NCI-H2029 treated with DMSO at 0.1 percent for 48 hours (cell line): ENCODE measurements at regions not wholly inside any gene's neighbourhood (a gene's known extent, or its start where the extent isn't known, plus 50 kb on each side); places are given as distances from the start of the nearest gene placed in this dataset.

ENCODE experiments used
- DNase-seq: peaks from one replicate; lab custom pipeline; 2025; lab: John Stamatoyannopoulos, UW

DNA sequence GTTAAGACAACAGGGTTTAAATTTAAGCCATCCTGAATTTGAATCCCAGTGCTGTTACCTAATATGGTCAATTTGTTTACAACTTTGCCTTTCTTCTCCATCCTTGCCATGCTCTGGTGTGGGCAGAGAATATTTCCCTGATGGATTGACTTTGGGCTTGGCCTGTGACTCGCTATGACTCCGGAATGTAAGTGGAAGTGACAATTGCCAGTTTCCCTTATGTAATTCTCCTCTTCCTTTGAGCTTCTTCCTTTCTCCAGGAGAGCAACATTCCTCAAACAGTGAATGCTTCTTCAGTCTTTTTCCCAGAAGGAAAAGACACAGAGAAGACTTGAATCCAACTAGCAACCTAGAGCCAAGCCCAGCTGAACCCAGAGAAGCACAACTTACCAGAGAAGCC, 159.1 kb downstream of the LURAP1L start:
- DNase-seq, result no peak

DNA sequence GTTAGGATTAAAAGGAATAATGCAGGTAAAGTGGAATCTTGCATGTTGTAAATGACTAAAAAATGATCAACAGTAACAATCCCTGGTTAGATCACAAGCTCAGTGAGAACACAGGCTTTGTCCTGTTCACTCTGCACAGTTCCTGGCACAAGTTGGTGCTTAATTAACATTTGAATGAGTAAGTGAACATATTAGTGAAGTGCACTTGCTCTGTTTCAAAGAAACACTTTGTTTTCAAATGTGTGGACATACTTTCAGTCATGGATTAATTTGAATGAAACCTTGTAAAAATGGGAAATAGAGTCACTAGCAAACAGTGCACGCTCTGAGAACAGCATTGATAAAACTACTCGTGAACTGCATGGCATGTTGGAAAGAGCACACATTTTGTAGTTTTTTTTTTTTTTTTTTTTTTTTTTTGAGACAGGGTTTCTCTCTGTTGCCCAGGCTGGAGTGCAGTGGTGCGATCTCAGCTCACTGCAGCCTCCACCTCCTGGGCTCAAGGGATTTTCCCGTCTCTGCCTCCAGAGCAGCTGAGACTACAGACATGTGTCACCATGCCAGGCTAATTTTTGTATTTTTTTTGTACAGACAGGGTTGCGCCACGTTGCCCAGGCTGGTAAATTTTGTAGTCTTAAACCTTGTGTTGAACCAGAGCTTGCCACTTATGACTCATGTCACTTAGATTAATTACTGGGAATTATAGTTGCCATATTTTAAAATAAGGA, 159.9 kb downstream of the LURAP1L start:
- DNase-seq, result no peak

DNA sequence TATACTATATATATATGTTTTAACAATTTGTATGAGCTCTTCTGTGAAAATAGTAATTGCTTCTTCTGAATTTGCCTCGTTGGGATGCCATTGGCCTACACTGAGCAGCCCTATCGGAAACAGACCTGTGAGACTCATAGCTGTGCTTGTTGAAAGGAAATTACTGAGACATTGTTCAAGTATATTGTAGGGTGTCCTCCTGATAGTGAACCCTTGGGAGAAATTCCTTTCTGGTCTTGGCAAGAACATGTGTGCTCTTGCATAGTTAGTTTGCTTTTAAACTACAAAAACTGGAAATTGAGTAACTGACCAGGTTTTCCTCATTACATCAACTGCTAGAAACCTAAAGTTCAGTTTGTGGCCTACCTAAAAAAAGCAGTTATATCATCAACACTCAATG, 160.9 kb downstream of the LURAP1L start:
- DNase-seq, result no peak

DNA sequence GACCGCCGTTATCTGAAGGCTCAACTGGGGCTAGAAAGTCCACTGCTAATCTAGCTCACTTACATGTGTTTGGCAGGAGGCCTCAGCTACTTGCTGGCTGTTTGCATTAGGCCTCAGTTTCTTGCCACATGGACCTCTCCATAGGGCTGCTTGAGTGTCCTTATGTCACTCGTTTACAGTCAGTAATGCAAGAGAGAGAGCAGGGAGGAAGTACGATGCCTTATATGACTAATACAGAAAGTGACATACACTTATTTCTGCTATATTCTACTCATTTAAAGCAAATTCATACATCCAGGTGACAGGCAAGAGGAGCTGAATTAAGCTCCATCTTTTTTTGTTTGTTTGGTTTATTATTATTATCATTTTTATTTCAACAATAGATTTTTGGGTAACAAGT, 179.6 kb downstream of the LURAP1L start:
- DNase-seq, result no peak

DNA sequence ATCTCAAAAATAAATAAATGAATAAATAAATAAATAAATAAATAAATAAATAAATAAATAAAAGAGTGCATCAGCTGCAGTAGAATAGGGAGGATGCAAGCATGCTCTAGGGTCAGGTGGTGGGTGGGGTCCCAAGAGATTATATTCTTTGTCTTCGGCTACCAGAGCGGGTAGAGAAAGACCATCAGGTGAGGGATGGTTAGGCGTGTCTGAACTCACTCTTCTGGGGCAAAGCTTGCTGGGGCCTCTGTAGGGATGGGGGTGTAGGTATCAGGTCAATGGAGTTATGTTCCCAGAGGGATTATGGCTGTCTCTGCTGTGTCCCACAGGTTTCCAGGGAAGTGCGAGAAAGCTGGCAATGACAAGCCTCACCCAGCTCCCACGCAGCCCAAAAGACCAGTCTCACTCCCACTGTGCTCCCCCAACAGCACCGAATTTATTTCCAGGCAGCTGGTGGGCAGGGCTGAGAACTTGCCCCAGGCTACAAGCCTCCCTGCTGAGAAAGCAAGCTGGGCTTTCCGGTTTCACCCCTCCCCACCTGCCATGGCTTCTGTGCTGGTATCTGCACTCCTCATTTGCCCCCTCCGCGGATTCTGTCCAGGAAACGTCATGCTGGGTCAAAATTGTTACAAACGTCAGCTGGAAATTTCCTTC, 180.8 kb downstream of the LURAP1L start:
- no peak for DNase-seq

DNA sequence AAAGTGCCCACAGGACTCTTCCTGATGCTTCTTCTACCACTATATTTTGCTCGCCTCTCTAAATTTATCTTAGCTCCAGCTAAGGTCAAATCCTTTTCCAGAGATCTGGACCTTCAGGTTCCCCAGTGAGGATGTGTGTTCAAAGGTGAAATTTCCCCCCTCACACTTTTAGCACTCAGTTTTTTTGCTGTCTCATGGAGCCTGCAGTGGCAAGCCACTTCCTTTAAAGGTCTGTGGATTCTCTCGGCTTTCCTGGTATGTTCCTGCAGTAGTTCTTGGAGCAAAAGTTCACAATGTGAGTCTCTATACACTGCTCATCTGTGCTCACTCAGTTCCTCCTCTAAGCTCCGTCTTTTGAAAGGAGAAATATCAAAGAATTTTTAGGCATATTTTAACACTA, 181.4 kb downstream of the LURAP1L start:
- DNase-seq, result no peak

DNA sequence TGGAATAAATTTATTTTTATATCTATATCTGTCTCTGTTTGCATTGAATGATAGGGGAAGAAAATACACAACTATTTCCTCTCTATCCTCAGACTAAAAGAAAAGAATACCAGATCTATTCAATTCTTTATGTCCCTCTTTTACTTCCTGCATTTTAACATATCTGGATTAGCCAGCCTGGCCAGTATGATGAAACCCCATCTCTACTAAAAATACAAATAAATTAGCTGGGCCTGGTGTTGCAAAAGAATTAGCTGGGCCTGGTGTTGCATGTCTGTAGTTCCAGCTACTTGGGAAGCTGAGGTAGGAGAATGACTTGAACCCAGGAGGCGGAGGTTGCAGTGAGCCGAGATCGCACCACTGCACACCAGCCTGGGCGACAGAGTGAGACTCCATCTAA, 182.0 kb downstream of the LURAP1L start:
- DNase-seq, result no peak

DNA sequence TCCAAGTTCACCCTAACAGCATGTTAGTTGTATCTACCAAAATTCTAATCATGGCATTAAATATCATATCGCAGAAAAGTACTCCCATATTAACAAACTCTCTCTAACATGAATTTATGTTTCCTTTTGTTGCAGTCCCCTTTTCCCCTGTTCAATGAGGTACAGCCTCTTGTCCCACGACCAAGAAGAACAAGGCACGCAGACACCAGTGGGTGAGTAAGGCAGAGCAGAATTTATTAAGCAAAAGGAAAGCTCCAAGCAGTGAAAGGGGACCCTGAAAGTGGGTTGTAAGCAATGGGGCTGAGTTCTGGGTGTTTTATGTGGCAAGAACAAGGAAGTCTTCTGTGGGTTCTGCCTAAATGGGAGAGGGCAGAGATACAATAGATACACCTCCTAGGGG, 183.5 kb downstream of the LURAP1L start:
- DNase-seq, result no peak

DNA sequence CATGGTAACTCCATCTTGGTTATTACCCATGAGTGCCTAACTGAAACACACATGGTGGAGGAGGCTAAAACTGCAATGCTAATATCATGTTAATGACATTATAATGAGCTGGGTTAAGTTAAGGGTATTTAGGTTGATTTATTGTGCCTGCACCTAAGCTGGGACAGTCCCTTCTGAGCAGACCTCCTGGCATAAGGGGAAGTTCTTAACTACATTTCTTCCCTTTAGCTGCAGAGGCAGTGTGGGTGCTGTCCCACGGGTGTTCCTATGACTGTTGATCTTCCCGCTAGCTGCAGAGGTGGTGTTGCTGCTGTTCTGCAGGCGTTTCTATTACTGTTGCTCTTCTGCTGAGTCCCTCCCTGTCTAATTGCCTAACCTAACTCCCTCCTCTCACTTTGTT, 183.9 kb downstream of the LURAP1L start:
- DNase-seq, result no peak

DNA sequence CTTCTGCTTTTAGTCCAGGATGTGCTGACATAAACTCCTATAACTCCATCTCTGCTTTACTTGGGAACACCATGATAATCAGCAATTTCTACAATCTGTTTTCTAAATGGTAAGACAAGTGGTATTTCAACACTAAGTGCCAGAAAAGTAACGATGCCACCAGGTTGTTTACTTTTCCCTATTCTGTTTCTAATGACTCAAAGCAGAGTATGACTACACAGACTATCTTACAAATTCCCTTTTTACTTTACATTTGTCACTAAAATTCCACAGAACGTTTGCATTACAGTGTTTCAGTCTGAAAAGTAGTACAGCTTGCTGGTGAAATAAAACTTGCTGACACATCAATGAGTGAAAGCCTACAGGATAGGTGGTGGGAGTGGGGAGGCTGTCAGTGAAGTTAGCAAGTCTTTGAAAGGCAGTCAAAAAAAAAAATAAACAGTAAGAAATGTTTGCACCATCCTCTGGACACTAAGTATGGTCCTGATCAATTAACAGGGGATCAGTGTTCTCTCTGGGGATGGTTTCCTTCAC, 186.5 kb downstream of the LURAP1L start:
- no peak for DNase-seq

DNA sequence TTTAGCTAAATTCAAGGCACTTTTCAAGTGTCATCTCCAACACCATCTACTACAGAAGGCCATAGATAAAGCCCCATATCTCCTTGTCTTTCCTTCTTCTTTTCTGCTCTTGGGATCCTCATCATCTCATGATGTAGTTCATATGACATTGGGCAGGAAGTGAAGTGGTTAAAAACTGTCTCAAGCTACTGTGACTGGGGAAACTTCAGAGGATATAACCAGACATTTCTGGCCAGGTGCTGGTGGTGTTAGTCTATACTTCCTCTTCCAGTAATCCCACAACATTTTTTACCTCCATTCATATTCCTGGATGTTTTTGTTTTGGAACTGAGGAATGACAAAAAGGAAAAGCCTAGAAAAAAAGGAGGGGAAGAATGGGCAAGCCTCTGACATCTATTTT, 188.7 kb downstream of the LURAP1L start:
- no peak for DNase-seq

DNA sequence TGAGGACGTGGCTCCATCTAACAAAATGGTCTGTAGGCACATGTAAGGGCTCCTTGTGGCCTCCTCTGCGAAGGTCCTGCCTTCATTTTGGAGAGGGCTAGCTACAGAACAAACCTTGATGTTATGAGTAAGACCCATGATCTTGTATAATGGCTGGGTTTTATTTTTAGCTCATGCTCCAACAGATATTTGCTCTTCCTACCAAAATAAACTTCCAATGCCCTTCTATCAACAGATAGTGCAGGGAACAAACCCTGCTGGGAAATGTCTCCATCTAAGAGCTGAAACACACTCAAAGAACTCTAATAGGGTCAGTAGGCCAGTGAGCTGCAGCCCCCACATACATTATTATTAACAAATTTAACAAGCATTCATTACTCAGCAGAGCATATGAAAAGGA, 189.5 kb downstream of the LURAP1L start:
- no peak for DNase-seq

DNA sequence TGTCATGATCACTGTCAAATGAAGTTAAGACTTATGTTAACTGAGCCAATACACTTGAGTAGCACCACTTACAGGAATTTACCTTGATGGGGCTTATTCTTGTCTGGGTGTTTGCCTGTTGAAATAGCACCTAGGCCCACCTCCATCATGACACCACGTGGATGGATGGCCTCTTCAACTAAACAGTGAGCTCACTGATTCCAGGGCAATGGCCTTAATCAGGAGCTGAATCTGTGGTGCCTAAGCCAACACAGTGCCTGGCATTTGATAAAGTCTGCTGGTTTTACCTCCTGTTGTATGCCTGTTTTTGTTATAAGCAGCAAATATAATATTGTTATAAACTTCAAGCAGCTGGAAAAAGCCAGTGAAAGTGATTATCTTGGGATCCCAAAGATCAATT, 190.5 kb downstream of the LURAP1L start:
- no peak for DNase-seq

DNA sequence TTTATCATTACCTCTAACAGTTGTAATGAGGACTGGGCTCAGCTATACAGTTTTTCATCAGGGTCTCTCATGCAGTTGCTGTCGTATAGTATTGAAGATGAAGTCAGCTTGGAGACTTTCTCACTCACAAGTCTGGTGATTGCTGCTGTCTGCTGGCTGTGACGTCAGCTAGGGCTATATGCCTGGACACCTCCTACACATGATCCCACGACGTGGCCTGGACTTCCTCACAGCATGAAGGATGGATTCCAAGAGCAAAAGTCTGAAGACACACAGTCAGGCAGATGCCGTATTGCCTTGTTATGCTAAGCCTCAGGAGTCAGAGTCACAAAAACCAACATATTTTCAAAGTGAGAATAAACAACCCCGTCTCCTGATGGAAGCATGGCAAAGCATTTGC, 193.3 kb downstream of the LURAP1L start:
- DNase-seq, result no peak

DNA sequence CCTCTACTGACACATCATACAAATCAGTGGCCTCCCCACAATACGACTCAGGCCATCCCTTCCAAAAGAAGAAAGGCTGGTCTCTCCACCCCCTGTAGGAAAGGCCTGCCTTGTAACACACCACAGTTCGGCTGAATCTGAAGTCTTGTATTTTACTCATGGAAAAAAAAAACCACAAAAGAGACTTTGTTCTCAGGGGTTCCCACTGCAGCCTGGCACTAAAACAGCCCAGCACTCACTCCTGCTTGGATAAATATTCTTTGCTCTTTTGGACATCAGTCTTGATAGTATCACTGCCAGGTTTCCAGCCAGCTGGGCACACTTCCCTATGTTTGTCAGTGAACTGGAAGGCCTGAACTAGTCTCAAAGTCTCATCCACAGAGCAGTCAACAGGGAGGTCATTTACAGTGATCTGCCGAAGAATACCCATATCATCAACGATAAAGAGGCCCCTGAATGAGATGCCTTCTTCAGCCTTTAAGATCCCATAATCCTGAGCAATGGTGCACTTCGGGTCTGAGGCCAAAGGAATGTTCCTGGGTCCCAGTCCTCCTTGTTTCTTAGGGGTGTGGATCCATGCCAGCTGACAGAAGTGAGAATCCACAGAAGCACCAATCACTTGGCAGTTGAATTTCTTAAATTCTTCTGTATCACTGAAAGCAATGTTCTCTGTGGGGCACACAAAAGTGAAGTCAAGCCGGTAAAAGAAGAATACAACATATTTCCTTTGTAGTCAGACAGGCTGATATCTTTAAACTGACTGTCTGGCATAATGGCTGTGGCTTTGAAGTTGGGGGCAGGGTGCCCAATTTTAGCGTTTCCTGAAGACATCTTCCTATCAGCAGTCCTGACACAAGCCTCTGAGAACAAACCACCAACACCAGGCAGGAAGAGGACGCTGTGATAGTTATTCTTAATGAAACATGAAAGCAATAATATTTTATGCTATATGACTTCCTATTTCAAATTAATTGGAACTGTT, 198.1 kb downstream of the LURAP1L start:
- DNase-seq, result no peak

DNA sequence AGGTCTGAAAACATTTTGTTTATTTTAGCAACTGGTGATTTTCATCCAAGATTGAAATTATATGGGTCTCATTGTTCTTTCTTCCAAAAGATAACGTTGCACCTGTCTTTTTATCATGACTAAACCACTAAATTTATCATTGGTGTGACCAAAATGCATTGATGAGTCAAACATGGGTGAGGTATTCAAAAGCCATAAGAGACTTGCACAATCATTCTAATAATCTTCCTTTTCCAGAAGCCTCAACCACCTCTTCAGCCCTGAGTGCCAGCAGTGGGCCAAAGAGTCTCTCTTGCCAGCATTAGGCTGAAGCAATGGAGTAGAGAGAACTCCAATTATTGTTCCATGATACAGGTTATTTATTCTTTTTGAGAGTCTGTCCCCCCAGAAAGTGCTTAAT, 198.9 kb downstream of the LURAP1L start:
- no peak for DNase-seq

DNA sequence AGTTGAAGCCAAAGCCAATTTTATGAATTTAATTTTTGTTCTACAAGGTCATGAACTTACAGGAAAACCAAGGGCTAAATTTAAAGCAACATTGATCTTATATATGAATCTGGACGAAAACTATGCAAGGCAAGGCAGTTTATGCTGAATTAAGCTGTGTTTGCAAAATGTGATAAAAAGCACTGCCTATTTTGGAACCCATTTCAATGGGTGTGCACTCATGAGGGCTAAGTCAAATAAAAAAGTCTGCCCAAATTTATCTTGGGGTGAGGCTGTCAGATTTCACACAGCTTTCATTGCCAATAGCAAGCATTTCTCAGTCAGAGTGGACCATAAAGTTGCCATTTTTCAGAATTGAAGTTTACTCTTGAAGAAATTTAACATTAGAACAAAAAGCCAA, 199.9 kb downstream of the LURAP1L start:
- no peak for DNase-seq

DNA sequence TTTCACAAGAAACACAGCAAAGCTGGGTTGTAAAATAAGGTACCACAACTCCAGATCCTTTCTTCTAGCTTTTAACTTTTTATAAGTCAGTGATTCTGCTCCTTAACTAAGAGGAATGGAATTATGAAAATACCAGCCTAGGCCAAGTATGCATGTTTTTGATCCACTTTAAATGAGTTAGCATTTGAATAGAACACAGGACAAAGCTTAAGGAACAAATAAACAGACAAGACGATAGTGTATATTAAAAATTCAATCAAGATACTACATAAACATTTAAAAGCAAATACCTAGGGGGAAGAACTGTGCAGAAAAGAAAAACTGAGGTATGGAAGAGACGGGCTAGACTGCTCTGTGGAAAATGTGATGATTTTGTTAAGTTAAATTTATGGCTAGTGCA, 200.7 kb downstream of the LURAP1L start:
- no peak for DNase-seq

DNA sequence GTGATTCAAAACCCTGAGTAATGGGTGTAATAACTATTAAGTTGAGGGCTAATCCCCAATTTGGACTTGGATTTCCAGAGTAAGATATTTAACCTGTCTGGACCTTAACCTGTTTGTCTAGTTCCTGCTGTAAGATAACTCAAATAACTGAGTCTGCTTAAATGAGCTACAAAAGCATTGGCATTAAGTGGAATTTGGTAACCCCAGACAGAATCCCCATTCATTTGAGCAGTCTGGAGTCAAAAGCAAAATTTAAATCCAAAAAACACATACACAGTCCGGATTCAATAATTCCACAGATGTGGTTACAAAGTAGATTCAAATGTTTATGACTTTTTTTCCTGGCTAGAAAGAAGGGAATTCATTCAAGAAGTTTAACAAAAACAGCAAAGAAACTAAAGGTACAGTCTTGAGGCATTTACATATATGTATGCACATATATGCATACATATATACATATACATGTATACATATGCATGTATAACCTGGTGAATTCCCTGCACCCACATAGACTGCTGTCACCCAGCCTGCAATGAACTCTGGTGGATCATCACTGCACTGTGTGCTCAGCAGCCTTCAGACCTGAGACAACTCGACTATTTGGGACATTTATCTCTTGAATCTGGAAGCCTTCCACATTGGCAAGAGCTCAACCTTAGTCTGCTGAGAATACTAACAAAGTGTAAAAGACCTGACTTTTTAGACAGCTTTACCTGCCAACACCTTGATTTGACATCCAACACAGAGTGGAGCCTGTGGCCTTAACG, 205.4 kb downstream of the LURAP1L start:
- DNase-seq, result no peak

DNA sequence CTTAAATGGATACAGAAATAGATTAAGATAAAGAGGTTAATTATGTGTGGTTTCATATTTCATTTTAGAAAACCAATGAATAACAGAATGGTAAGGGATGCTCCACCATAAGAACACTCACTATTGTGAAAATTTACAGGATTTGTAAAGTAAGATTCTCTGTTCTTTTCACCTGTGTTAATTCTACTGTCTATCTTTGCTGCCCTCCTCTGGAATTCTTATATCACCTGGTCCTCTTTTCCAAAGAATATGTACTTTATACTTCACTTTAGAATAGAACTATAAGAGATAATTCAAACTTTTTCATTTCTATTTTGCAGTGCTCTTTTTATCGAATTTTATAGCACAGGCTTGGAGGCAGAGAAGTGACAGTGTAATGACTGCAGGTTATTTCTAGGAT, 213.4 kb downstream of the LURAP1L start:
- DNase-seq, result no peak

DNA sequence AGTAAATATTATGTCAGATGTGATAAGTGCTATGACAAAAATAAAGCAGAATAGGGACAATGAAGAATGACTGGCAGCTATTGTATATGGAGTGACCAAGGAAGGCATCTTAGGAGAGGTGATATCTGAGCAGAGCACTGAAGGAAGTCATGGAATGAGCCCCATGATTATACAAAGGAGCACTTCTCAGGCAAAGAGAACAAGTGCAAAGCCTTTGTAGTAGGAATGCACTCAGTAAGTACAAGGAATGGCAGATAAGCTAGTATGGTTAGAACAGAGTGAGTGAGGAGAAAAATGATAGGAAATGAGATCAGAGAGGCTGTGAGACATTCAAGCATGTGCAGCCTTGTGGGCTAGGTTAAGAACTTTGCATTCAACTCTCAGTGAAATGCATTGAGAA, 214.8 kb downstream of the LURAP1L start:
- no peak for DNase-seq

DNA sequence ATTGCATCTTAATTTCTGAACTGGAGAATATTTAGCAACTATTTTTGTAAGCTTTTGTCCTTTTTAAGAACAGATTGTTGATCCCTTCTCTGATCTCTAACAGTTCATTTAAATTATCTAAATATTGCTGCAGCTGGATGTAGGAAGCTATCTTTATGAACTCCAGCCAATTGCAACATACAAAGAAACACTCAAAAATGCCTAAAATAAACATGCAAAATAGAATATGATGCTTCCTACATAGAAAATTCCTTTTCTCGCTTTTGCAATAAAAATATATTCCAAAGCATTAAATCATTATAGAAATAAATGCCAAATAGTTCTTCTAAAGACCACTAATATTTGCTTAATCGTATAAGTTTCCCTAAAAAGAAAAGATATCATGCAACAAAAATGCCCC, 218.6 kb downstream of the LURAP1L start:
- no peak for DNase-seq
